MCF 10A (cell line): ENCODE measurements at regions not wholly inside any gene's neighbourhood (a gene's known extent, or its start where the extent isn't known, plus 50 kb on each side); places are given as distances from the start of the nearest gene placed in this dataset.

Experiments
- BruUV-seq: library from RNA; stranded (reverse); fragments of 400-500 nt; replicated peaks from 2 replicates; lab custom pipeline; 2021; lab: Mats Ljungman, UMichigan
- CTCF ChIA-PET: fragments of 300-600 bp; sonication (Branson Sonifier 250); formaldehyde crosslinking; extraction: SDS; loops from one replicate; lab custom pipeline; 2021; ENCODE audit warnings: antibody characterized with exemption, inconsistent platforms; lab: Yijun Ruan, JAX
- POLR2A ChIA-PET: fragments of 300-600, 350-650 bp; sonication (Branson Sonifier 250); formaldehyde crosslinking; extraction: SDS; loops from one replicate; lab custom pipeline; 2020; ENCODE audit warnings: antibody characterized with exemption, inconsistent platforms; lab: Yijun Ruan, JAX
- DNase-seq: peaks from one replicate; pipeline ENCODE4 v3.0.0-alpha.2; 2018; ENCODE audit not compliant: unreplicated experiment
- H3K27ac Mint-ChIP-seq: one replicate; pipeline ENCODE4 v1.8.0; 2022; ENCODE audit warnings: mild to moderate bottlenecking, low read depth, mixed read lengths; ENCODE audit not compliant: unreplicated experiment
- H3K27me3 Mint-ChIP-seq: one replicate; pipeline ENCODE4 v1.8.0; 2022; ENCODE audit warnings: mixed read lengths; ENCODE audit not compliant: insufficient read depth, unreplicated experiment
- H3K36me3 Mint-ChIP-seq: one replicate; pipeline ENCODE4 v1.8.0; 2022; ENCODE audit warnings: mild to moderate bottlenecking, moderate library complexity, mixed read lengths; ENCODE audit not compliant: insufficient read depth, unreplicated experiment
- H3K4me1 Mint-ChIP-seq: one replicate; pipeline ENCODE4 v1.8.0; 2022; ENCODE audit warnings: mixed read lengths; ENCODE audit not compliant: insufficient read depth, unreplicated experiment
- H3K4me3 Mint-ChIP-seq: one replicate; pipeline ENCODE4 v1.8.0; 2022; ENCODE audit warnings: mild to moderate bottlenecking, moderate library complexity, mixed read lengths; ENCODE audit not compliant: unreplicated experiment
- H3K9me3 Mint-ChIP-seq: one replicate; pipeline ENCODE4 v1.8.0; 2022; ENCODE audit warnings: mixed read lengths; ENCODE audit not compliant: unreplicated experiment
- intact Hi-C: fragments of 100-400 bp; cut with micrococcal nuclease; formaldehyde crosslinking; loops from 2 replicates; pipeline ENCODE4 v1.14.1; 2022
- TF ChIP-seq, protein P1 (sequence below): fragments of 200-600 bp; IDR thresholded peaks from one replicate; pipeline ENCODE4 v1.8.0; 2022; ENCODE audit warnings: antibody characterized with exemption, mild to moderate bottlenecking; ENCODE audit not compliant: unreplicated experiment

- CTCF ChIA-PET = interaction anchor here (0.6 to 5.3 kb wide), 6 partner anchors 238 to 447 kb away, joined by 3 to 50 read pairs (median 3); no protein-coding TSS in a partner anchor
- Mint-ChIP-seq H3K4me3 (no peak overlapping the region), H3K4me1 (peaks cover 5% of the 10 kb centered on the region), H3K27ac (no peak overlapping the region), H3K9me3 (no peaks in the 10 kb centered on the region), H3K27me3 (no peaks in the 10 kb centered on the region), H3K36me3 (no peaks in the 10 kb centered on the region)
- no TSS peak for BruUV-seq
- intact Hi-C loops = loop anchor here (5.0 kb wide), 2 partner anchors 163 to 752 kb away; no protein-coding TSS in a partner anchor
- no peak for DNase-seq
- POLR2A ChIA-PET = interaction anchor here (1.1 kb wide), 1 partner anchor 391 kb away, joined by 5 read pairs; no protein-coding TSS in a partner anchor
- TF ChIP-seq, protein P1, sequence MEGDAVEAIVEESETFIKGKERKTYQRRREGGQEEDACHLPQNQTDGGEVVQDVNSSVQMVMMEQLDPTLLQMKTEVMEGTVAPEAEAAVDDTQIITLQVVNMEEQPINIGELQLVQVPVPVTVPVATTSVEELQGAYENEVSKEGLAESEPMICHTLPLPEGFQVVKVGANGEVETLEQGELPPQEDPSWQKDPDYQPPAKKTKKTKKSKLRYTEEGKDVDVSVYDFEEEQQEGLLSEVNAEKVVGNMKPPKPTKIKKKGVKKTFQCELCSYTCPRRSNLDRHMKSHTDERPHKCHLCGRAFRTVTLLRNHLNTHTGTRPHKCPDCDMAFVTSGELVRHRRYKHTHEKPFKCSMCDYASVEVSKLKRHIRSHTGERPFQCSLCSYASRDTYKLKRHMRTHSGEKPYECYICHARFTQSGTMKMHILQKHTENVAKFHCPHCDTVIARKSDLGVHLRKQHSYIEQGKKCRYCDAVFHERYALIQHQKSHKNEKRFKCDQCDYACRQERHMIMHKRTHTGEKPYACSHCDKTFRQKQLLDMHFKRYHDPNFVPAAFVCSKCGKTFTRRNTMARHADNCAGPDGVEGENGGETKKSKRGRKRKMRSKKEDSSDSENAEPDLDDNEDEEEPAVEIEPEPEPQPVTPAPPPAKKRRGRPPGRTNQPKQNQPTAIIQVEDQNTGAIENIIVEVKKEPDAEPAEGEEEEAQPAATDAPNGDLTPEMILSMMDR = no peak
Measured at GRCh38 chr12:92989715-92990484, 60.8 kb upstream of the EEA1 start.

GRCh38 chr12:92991134-92991533, 62.0 kb upstream of the EEA1 start:
- no peaks in the 10 kb centered on the region for H3K36me3 Mint-ChIP-seq

GRCh38 chr12:92992041-92992440, 62.9 kb upstream of the EEA1 start:
- CTCF ChIA-PET = interaction anchor here (0.6 to 3.2 kb wide), 5 partner anchors 136 to 1068 kb away, joined by 3 to 13 read pairs (median 4); no protein-coding TSS in a partner anchor
- Mint-ChIP-seq H3K9me3 (no peaks in the 10 kb centered on the region), H3K4me3 (no peak overlapping the region), H3K27ac (no peak overlapping the region), H3K36me3 (no peaks in the 10 kb centered on the region), H3K27me3 (no peaks in the 10 kb centered on the region), H3K4me1 (peaks cover 10% of the 10 kb centered on the region)
- DNase-seq = no peak
- BruUV-seq = no TSS peak
- TF ChIP-seq, protein P1 = no peak
- POLR2A ChIA-PET = interaction anchor here (1.0 kb wide), 2 partner anchors 64 to 405 kb away, joined by 3 to 5 read pairs; no protein-coding TSS in a partner anchor
- intact Hi-C loops = no loop called here

More at GRCh38 chr12:92991134-92991533, 62.0 kb upstream of the EEA1 start:
- H3K27me3 Mint-ChIP-seq = no peaks in the 10 kb centered on the region
- peaks cover 5% of the 10 kb centered on the region for H3K4me1 Mint-ChIP-seq
- DNase-seq = no peak
- no peaks in the 10 kb centered on the region for H3K9me3 Mint-ChIP-seq
- intact Hi-C loops = no loop called here
- BruUV-seq = no TSS peak
- ChIA-PET POLR2A (interaction anchor here (0.7 to 1.1 kb wide), 2 partner anchors 20 to 390 kb away, joined by 3 to 5 read pairs; no protein-coding TSS in a partner anchor), CTCF (interaction anchor here (0.6 to 5.3 kb wide), 6 partner anchors 10 to 435 kb away, joined by 3 to 50 read pairs (median 4); no protein-coding TSS in a partner anchor)
- TF ChIP-seq, protein P1 = no peak
- H3K27ac Mint-ChIP-seq = no peak overlapping the region
- H3K4me3 Mint-ChIP-seq = no peak overlapping the region

DNA sequence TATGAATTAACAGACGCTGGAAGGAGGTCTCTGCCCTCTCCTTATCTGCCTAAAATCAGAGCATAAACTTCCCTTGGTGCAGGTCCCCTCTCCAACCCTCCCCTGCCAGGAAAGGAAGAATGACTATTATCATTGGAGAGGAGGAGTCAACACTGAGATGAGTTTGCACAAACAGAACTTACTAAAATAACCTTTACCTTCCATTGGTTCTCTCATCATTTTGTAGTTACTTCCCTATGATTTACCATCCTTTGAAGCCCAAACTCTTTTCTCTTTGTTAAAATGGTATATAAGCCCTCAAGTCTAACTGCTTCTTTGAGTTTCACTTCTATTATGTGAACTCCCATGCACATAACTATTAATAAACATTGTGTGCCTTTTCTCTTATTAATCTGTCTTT, 64.2 kb upstream of the EEA1 start:
- no peaks in the 10 kb centered on the region for H3K9me3 Mint-ChIP-seq
- no peak overlapping the region for H3K4me3 Mint-ChIP-seq
- TF ChIP-seq, protein P1 = no peak
- no peak for DNase-seq
- intact Hi-C loops = no loop called here
- H3K27me3 Mint-ChIP-seq = no peaks in the 10 kb centered on the region
- peaks cover 5% of the 10 kb centered on the region for H3K4me1 Mint-ChIP-seq
- no peak overlapping the region for H3K27ac Mint-ChIP-seq
- POLR2A ChIA-PET = no interaction called here
- CTCF ChIA-PET = interaction anchor here (0.7 kb wide), 1 partner anchor 387 kb away, joined by 3 read pairs; no protein-coding TSS in a partner anchor
- H3K36me3 Mint-ChIP-seq = no peaks in the 10 kb centered on the region
- BruUV-seq = no TSS peak
